HG02610 (cell line): ENCODE measurements at regions not wholly inside any gene's neighbourhood (a gene's known extent, or its start where the extent isn't known, plus 50 kb on each side); places are given as distances from the start of the nearest gene placed in this dataset.
"Not testable (repeated sequence)": the region's sequence is repeated elsewhere in the genome, so short reads cannot be mapped to it uniquely, and the experiment has no call there.

ENCODE experiments used
- ATAC-seq: cut with Tn5 transposase; IDR thresholded peaks from one replicate; pipeline ENCODE4 v1.9.1; 2021; ENCODE audit warnings: mild to moderate bottlenecking, moderate library complexity; ENCODE audit not compliant: unreplicated experiment

DNA sequence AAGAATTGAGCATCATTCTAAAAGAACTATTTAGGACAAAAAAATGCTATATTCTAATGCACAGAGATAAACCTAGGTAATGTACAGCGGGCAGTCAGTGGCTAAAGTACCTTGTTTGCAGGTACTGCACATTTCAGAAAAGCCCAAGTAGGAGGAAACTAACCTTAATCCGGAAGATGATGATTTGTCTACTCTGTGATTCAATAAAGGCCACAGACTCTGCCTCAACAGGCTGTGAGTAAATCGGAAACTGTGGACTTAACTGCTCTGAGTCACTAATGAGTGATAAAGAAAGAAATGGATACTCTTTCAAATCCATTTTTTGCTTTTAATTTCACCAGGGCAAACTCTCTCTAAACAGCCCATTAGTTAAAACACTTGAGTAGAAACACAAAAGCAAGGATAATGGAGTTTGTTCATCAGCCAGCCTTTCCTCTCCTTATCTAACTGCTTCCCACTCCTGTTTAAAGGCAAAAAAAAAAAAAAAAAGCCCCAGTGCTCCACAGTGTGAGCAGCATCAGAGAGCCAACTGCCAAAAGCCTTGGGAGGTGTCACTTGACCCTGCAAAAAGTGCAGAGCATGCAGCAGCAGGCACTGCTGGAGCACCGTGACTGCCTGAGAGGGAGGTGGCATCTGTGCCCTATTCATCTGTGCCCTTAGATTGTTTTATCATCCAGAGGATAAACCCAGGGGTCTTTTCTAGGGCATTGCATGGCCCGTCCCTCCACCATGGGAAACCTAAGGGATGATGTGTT is 187.7 kb downstream of the SATB1 start:
- ATAC-seq = peak; percentile 99

DNA sequence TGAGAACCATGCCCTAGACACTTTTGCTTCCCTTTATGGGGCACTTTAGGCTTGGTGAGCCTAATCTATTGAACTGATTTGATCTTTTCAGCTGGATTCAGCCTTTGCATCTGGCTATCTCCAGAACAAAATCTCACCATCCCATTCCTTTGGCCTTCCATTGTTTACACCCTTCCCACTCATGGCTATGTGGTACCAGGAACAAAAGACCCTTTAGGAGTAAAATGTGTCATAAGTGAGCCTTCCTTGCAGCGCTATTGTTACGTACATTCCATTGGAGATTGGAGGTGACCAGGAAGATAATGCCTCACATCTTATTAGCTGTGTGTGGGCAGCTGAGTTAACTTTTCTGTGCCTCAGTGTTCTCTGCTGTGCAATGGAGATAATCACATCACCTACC is 188.4 kb downstream of the SATB1 start:
- no peak for ATAC-seq

DNA sequence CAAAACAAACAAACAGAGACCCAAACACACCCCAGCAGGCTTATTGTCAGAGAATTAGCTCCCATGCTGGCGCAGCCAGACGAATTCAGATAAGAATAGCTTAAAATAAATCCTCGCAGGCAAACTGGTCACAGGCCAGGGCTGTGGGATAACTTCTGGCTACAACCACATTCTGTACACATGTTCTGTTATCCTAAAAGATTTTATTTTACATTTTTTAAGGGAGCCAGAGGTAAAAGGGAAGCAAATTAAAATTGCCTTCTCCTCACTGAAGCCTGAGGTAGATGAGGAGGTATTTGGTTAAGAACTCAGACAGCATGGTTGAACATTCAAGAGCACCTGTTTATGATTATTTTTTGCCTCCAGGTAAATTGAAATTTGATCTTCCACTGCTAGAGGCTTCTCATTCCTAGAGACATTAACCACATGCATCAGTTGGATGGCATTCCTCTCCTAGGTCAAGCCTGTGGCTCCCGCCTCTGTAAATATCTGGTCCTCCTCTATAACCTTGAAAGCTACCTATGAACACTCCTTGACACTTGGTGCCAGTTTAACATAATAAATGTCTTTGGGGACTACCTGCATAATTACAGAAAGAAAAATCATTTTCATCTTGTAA is 190.3 kb downstream of the SATB1 start:
- ATAC-seq = no peak

DNA sequence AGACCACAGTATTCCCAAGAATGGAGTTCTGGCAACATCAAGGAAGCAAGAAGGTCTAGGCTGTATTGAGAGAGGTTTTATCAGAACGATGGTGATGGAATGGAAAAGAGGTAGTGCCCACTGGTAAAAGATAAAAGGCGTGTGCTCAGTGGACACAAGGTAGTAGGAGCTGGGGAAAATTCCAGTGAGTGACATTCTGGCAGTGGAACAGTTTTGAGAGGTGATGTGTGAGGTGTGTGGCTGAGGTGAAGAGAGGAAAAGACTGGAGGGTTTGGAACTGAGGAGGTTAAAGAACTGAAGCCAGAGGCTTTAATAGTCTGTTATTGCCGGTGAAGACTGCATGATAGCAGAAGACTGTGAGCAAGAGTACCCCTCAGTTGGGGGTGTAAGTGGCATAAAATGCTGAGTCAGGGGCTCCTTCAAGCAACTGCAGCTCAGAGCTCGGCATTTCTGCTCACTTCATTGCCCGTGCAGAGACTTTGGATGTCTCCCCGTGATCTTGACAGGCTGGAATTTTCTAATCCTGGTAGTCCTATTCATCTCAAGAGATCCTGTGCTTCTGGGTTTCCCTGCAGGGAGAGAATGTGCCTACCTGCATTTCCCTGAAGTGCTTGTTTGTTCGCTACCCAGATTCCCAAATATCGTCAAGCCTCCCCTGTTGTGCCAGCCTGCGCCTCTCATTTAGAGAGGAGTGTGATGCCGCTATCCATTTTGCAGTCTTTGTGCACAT is 191.0 kb downstream of the SATB1 start:
- no peak for ATAC-seq

- ATAC-seq = no peak
Observed at GRCh38 chr3:18232317-18232716, 192.8 kb downstream of the SATB1 start.

DNA sequence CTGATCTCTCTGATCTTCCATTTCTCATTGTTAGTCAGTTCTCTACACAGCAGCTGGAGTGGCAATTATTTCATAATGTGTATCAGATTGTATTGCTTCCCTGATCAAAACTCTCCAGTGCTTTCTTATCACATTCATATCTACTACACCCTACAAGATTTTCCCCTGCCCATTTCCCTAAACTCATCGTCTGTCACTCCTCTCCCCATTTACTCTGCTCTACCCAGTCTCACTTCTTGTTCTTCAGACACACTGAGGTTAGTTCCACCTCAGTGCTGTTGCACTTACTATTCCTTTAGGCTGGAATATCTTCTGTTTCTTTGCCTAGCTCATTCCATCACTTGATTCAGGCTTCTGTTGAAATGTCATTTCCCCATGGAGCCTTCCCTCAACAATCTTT is 197.1 kb downstream of the SATB1 start:
- ATAC-seq = no peak

GRCh38 chr3:18225709-18226108 is 199.4 kb downstream of the SATB1 start:
- no peak for ATAC-seq

DNA sequence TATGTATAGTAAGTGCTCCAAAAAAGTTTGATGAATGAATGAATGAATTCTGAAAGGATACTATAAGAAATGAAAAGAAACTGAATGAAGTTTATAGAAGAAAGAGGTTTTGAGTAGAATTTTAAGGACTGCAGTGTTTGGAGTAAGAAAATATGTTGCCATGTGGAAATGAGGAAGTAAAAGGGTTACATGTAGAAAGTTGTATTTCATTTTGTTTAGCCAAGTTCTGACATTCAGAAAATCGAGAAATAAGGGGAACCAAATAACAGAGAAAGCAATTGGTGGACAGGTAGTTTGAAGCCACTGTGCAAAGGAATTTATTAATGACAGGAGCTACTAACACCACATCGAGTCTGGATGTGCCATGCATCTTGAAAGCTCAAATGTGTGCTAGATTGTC is 200.7 kb downstream of the SATB1 start:
- ATAC-seq = no peak

GRCh38 chr3:18223974-18224373 is 201.2 kb downstream of the SATB1 start:
- peak; percentile 16 for ATAC-seq

DNA sequence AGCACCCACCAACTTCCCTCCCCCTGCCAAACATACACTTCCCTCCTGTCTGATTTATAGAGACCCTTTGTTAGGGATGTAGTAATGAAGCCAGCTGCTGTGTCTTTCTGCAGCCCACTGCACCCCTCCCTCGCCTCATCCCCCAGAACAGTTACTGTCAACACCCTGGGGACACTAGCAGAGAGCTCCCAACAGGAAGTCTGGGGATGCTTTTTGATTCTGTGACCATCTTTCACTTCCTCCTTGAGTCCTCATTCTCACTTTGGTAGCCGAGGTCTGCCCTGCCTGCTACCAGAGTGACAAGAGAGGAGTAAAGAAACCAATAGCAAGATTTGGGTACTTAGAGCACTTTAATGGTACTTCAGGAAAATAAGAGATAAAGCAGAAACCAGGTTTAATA is 201.6 kb downstream of the SATB1 start:
- peak; percentile 99 for ATAC-seq

GRCh38 chr3:18222686-18223085 is 202.5 kb downstream of the SATB1 start:
- ATAC-seq = no peak

GRCh38 chr3:18217507-18218174 is 207.5 kb downstream of the SATB1 start:
- ATAC-seq = no peak

DNA sequence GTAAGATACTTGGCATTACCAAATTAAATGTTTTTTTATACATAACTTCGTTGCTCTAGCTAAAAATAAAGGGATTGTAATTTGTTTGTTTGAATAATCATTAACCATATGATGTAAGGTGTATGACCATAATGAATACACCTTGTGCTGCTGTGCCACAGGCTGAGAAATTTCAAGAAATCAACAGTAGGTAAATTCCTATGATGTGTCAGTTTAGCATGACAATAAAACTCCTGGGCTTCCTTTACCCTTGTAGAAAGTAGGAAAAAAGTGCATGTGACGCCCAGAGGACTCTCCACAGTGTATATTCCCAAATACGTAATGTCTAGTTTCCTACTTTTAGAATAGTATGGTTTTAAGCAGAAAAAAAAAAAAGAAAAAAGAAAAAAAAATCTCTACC is 208.1 kb downstream of the SATB1 start:
- ATAC-seq = no peak

GRCh38 chr3:18215639-18216038 is 209.5 kb downstream of the SATB1 start:
- no peak for ATAC-seq

DNA sequence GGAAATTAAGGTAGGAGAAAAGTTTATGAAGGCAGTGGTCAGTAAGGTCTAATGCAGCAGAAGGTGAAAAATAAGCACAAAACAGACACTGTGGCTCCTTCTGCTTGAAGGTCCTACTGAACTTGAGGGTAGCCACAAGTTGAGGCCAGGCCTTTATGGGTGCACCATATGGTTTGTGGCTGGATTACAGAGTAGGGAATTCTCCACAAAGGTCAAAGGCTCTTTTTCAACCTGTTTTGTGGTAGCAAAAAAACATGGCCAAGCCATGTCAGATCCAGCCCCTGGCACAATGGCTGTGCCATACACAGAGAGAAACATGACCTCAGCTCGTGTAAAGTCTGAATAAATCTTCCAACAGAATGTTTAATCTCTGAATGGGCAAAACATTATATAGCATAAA is 214.0 kb downstream of the SATB1 start:
- no peak for ATAC-seq

DNA sequence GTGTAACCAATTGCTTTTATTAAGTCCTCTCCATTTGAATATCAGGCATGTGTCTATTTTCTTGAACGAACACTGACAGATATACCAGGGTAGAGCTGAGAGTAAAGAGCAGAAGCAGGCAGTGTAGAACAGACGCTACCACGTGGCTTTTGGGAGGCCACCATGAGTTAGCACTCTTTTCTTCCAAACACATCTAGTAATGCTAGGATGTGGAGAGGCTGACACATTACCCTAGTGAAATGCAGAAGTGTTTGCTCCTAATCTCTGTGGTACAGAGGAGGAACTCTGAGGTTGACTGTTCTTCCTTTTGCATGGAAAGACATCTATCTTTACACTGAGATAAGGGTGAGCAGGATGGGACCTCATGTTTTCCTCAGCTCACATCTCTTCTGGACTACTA is 216.3 kb downstream of the SATB1 start:
- no peak for ATAC-seq

- ATAC-seq = no peak
Observed at GRCh38 chr3:18208091-18208490, 217.0 kb downstream of the SATB1 start.

DNA sequence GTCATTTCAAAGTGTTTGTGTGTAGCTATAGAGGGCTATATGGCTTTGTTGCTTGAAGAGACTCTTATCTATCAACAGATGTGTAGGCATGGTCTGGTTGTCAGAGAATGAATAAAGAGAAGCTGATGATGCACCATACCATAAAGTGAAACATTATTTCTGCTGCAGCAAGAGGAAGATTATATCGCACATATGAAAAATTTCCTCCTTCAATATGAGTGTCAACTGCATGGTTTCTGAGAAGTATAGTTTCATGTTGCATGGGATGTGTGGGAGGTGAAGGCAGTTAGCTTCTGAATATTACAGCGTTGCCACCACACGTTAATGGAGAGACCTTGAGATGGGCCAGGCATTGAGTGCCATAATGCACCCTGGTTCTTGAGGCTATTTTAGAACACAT is 217.9 kb downstream of the SATB1 start:
- no peak for ATAC-seq

DNA sequence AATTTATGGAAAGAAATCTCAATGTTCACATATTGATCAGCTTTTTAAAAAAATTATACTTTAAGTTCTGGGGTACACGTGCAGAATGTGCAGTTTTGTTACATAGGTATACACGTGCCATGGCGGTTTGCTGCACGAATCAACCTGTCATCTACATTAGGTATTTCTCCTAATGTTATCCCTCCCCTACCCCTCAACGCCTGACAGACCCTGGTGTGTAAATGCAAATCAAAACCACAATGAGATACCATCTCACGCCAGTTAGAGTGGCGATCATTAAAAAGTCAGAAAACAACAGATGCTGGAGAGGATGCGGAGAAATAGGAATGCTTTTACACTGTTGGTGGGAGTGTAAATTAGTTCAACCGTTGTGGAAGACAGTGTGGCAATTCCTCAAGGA is 219.4 kb downstream of the SATB1 start:
- ATAC-seq = not testable (repeated sequence)

- no peak for ATAC-seq
Observed at GRCh38 chr3:18201315-18201714, 223.8 kb downstream of the SATB1 start.

GRCh38 chr3:18199757-18200156 is 225.4 kb downstream of the SATB1 start:
- ATAC-seq = no peak

GRCh38 chr3:18195836-18196235 is 229.3 kb downstream of the SATB1 start:
- ATAC-seq = no peak
